ENCODE measurements at regions not wholly inside any gene's neighbourhood (a gene's known extent, or its start where the extent isn't known, plus 50 kb on each side); places are given as distances from the start of the nearest gene placed in this dataset.

GRCh38 chr21:31395268-31395667 lies 51.2 kb upstream of the TIAM1 start:
- H3K4me3 ChIP-seq (ENCODE audit: low read depth, low read length), result no peak overlapping the region
- in situ Hi-C loops (cut with HindIII; ENCODE audit: low sequenced_read_pairs), result no loop called here
- no peak for TF ChIP-seq CTCF (IDR thresholded peaks at IDR 0.05; ENCODE audit: low read depth, low read length, missing control alignments)
- no peak for DNase-seq (ENCODE audit: low read depth)

- no peak for DNase-seq (ENCODE audit: low read depth)
- no peak for TF ChIP-seq CTCF (IDR thresholded peaks at IDR 0.05; ENCODE audit: low read depth, low read length, missing control alignments)
- in situ Hi-C loops (cut with HindIII; ENCODE audit: low sequenced_read_pairs), result no loop called here
- H3K4me3 ChIP-seq (ENCODE audit: low read depth, low read length), result no peak overlapping the region
Measured at GRCh38 chr21:31394309-31394708, 50.2 kb upstream of the TIAM1 start.

Measured in astrocyte of the cerebellum (primary cell).